GM12892 (cell line): ENCODE measurements at regions not wholly inside any gene's neighbourhood (a gene's known extent, or its start where the extent isn't known, plus 50 kb on each side); places are given as distances from the start of the nearest gene placed in this dataset.

Experiments used
- POLR2A ChIP-seq: IDR thresholded peaks from 2 replicates; pipeline ENCODE4 v1.6.1; 2011; ENCODE audit warnings: low read depth, low read length, control low read depth
- POLR2AphosphoS5 ChIP-seq: IDR thresholded peaks from 2 replicates; pipeline ENCODE4 v1.6.1; 2011; ENCODE audit warnings: low read depth, low read length, control low read depth
- TAF1 ChIP-seq: IDR thresholded peaks from 2 replicates; pipeline ENCODE4 v1.6.1; 2011; ENCODE audit warnings: low read depth, mild to moderate bottlenecking, control low read depth, low read length, borderline replicate concordance

DNA sequence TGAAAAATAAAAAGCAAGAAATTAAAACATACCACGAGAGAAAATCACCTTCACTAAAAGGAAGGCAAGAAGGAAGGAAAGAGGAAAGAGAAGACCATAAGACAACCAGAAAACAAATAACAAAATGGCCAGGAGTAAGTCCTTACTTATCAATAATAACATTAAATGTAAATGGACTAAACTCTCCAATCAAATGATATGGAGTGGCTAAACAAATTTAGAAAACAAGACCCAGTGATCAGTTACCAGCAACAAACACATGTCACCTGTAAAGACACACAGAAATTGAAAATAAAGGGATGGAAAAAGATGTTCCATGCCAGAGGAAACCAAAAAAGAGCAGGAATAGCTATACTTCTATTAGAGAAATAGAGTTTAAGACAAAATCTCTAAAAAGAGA, 85.0 kb upstream of the SLC38A4 start:
- TF ChIP-seq POLR2A (no peak), TAF1 (no peak), POLR2AphosphoS5 (no peak)
